H9 (cell line): ENCODE measurements at regions not wholly inside any gene's neighbourhood (a gene's known extent, or its start where the extent isn't known, plus 50 kb on each side); places are given as distances from the start of the nearest gene placed in this dataset.

Experiments used
- DNase-seq: peaks from one replicate; pipeline ENCODE4 v3.0.0-alpha.2; 2017
- H2AFZ ChIP-seq: one replicate; pipeline ENCODE4 v1.6.1; 2013; ENCODE audit warnings: mild to moderate bottlenecking, low read length, control low read depth, moderate library complexity
- H2AK5ac ChIP-seq: 2 replicates; pipeline ENCODE4 v1.6.1; 2013; ENCODE audit warnings: low read length, control low read depth, mixed read lengths; ENCODE audit not compliant: insufficient read length
- H2BK120ac ChIP-seq: one replicate; pipeline ENCODE4 v1.6.1; 2013; ENCODE audit warnings: low read depth, mild to moderate bottlenecking, low read length, control low read depth, inconsistent platforms; ENCODE audit not compliant: poor library complexity, severe bottlenecking
- H2BK12ac ChIP-seq: 2 replicates; pipeline ENCODE4 v1.6.1; 2013; ENCODE audit warnings: low read length, control low read depth, mixed read lengths, low read depth; ENCODE audit not compliant: insufficient read length
- H2BK15ac ChIP-seq: 2 replicates; pipeline ENCODE4 v1.6.1; 2013; ENCODE audit warnings: low read depth, low read length, control low read depth
- H2BK20ac ChIP-seq: one replicate; pipeline ENCODE4 v1.6.1; 2013; ENCODE audit warnings: low read depth, mild to moderate bottlenecking, low read length, control low read depth, inconsistent platforms; ENCODE audit not compliant: poor library complexity, severe bottlenecking
- H2BK5ac ChIP-seq: 2 replicates; pipeline ENCODE4 v1.6.1; 2013; ENCODE audit warnings: low read length, control low read depth, mixed read lengths; ENCODE audit not compliant: insufficient read length
- H3K14ac ChIP-seq: 2 replicates; pipeline ENCODE4 v1.6.1; 2013; ENCODE audit warnings: low read length, control low read depth; ENCODE audit not compliant: insufficient read depth
- H3K18ac ChIP-seq: 2 replicates; pipeline ENCODE4 v1.6.1; 2013; ENCODE audit warnings: low read depth, mild to moderate bottlenecking, mixed read lengths, low read length, control low read depth; ENCODE audit not compliant: insufficient read length
- H3K23ac ChIP-seq: 2 replicates; pipeline ENCODE4 v1.6.1; 2013; ENCODE audit warnings: low read length, control low read depth, mixed read lengths, low read depth; ENCODE audit not compliant: insufficient read length
- H3K23me2 ChIP-seq: 2 replicates; pipeline ENCODE4 v1.6.1; 2013; ENCODE audit warnings: low read depth, mild to moderate bottlenecking, mixed read lengths, low read length, control low read depth; ENCODE audit not compliant: insufficient read length, poor library complexity, severe bottlenecking
- H3K27ac ChIP-seq: 2 replicates; pipeline ENCODE4 v1.5.1; 2013; ENCODE audit warnings: low read length, control low read depth, mixed read lengths, low read depth; ENCODE audit not compliant: insufficient read length
- H3K27me3 ChIP-seq: 2 replicates; pipeline ENCODE4 v1.6.1; 2013; ENCODE audit warnings: low read length, control low read depth, inconsistent platforms; ENCODE audit not compliant: insufficient read depth
- H3K4ac ChIP-seq: 2 replicates; pipeline ENCODE4 v1.6.1; 2013; ENCODE audit warnings: low read depth, mild to moderate bottlenecking, control low read depth, inconsistent platforms, low read length, moderate library complexity
- H3K4me1 ChIP-seq: 2 replicates; pipeline ENCODE4 v1.6.1; 2013; ENCODE audit warnings: low read length, control low read depth, inconsistent platforms; ENCODE audit not compliant: insufficient read depth
- H3K4me2 ChIP-seq: 2 replicates; pipeline ENCODE4 v1.6.1; 2013; ENCODE audit warnings: low read length, control low read depth, mixed read lengths; ENCODE audit not compliant: insufficient read length, insufficient read depth
- H3K56ac ChIP-seq: 2 replicates; pipeline ENCODE4 v1.6.1; 2013; ENCODE audit warnings: low read depth, mild to moderate bottlenecking, mixed read lengths, low read length, control low read depth; ENCODE audit not compliant: insufficient read length
- H3K79me1 ChIP-seq: 2 replicates; pipeline ENCODE4 v1.6.1; 2013; ENCODE audit warnings: low read depth, mild to moderate bottlenecking, moderate library complexity, low read length, control low read depth, inconsistent platforms; ENCODE audit not compliant: insufficient read depth, poor library complexity, severe bottlenecking
- H3K79me2 ChIP-seq: 2 replicates; pipeline ENCODE4 v1.6.1; 2013; ENCODE audit warnings: low read length, control low read depth, inconsistent platforms; ENCODE audit not compliant: insufficient read depth
- H3K9ac ChIP-seq: 2 replicates; pipeline ENCODE4 v1.6.1; 2013; ENCODE audit warnings: low read length, control low read depth, mixed read lengths; ENCODE audit not compliant: insufficient read length; ENCODE audit errors: extremely low read depth
- H3K9me3 ChIP-seq: one replicate; pipeline ENCODE4 v1.6.1; 2013; ENCODE audit warnings: low read depth, low read length, inconsistent platforms; ENCODE audit not compliant: control insufficient read depth
- H3T11ph ChIP-seq: one replicate; pipeline ENCODE4 v1.6.1; 2013; ENCODE audit warnings: mild to moderate bottlenecking, low read length, control low read depth, inconsistent platforms
- H4K20me1 ChIP-seq: one replicate; pipeline ENCODE4 v1.6.1; 2013; ENCODE audit not compliant: control insufficient read depth, insufficient read length, insufficient read depth
- H4K5ac ChIP-seq: 2 replicates; pipeline ENCODE4 v1.6.1; 2013; ENCODE audit warnings: low read depth, mild to moderate bottlenecking, mixed read lengths, low read length, control low read depth; ENCODE audit not compliant: insufficient read length
- H4K8ac ChIP-seq: replicated peaks from 2 replicates; pipeline ENCODE4 v1.6.1; 2013; ENCODE audit warnings: low read length, control low read depth, mixed read lengths, low read depth; ENCODE audit not compliant: insufficient read length
- H4K91ac ChIP-seq: 2 replicates; pipeline ENCODE4 v1.6.1; 2013; ENCODE audit warnings: low read depth, mild to moderate bottlenecking, moderate library complexity, mixed read lengths, low read length, control low read depth; ENCODE audit not compliant: insufficient read length
- H3K27ac Mint-ChIP-seq, 3 experiments: 2 replicates in 2 of 3; 3 replicates in 1 of 3; pipeline ENCODE4 v1.8.0; 2020 to 2021; ENCODE audit warnings: mixed read lengths in 3 of 3, mild to moderate bottlenecking in 1 of 3, moderate library complexity in 1 of 3
- H3K27me3 Mint-ChIP-seq: 2 replicates; pipeline ENCODE4 v1.8.0; 2021; ENCODE audit warnings: low read depth, mild to moderate bottlenecking, moderate library complexity, mixed read lengths
- H3K36me3 Mint-ChIP-seq, 3 experiments: 2 replicates in 2 of 3; 3 replicates in 1 of 3; pipeline ENCODE4 v1.8.0; 2020 to 2021; ENCODE audit warnings: low read depth in 3 of 3, mixed read lengths in 3 of 3; ENCODE audit not compliant: insufficient read depth in 1 of 3
- H3K4me1 Mint-ChIP-seq, 2 experiments: 2 replicates each; pipeline ENCODE4 v1.8.0; 2020; ENCODE audit warnings: mixed read lengths in 2 of 2
- H3K4me3 Mint-ChIP-seq, 2 experiments: 2 replicates in 1 of 2; 3 replicates in 1 of 2; pipeline ENCODE4 v1.8.0; 2020 to 2021; ENCODE audit warnings: mild to moderate bottlenecking in 2 of 2, mixed read lengths in 2 of 2, moderate library complexity in 1 of 2
- H3K9me3 Mint-ChIP-seq, 2 experiments: 2 replicates in 1 of 2; 3 replicates in 1 of 2; pipeline ENCODE4 v1.8.0; 2020; ENCODE audit warnings: mild to moderate bottlenecking in 2 of 2, mixed read lengths in 2 of 2, moderate library complexity in 1 of 2
- CTCF ChIP-seq: fragments of 200-600 bp; sonication (generic); conservative IDR thresholded peaks from 3 replicates; pipeline ENCODE4 v1.8.0; 2021; ENCODE audit warnings: antibody characterized with exemption, mild to moderate bottlenecking
- WGBS: extraction: QIAGEN DNeasy Blood & Tissue Kit; methylation state at CpG from one replicate; pipeline ENCODE4 v1.1.7; 2013; ENCODE audit warnings: missing lambda C conversion rate, low lambda C conversion rate, mixed read lengths; ENCODE audit not compliant: insufficient read length; ENCODE audit errors: extremely low coverage; 5-methylcytosine and 5-hydroxymethylcytosine counted together

GRCh38 chrX:69093960-69094871, 71.0 kb downstream of the PJA1 start:
- Mint-ChIP-seq H3K36me3 (peaks cover 0 to 4% (median 0%) of the 10 kb centered on the region in 3 experiments; a peak in 1 of 7 replicates), H3K4me1 (peaks cover 0 to 11% of the 10 kb centered on the region in 2 experiments; a peak in 3 of 4 replicates), H3K27me3 (peaks cover 15% of the 10 kb centered on the region; the same call in 1 of the 2 replicates), H3K9me3 (peaks cover 39 to 41% of the 10 kb centered on the region in 2 experiments), H3K4me3 (no peak overlapping the region), H3K27ac (no peak overlapping the region)
- no peak overlapping the region for H3K4me2 ChIP-seq
- H3K4ac ChIP-seq: no peak overlapping the region
- no peak overlapping the region for H4K8ac ChIP-seq
- no peak overlapping the region for H2BK120ac ChIP-seq
- no peaks in the 10 kb centered on the region for H3K9me3 ChIP-seq
- H4K91ac ChIP-seq: no peak overlapping the region
- no peak overlapping the region for H3T11ph ChIP-seq
- H3K23ac ChIP-seq: no peak overlapping the region
- H3K9ac ChIP-seq: no peak overlapping the region
- peak; percentile 61 for DNase-seq
- no peak overlapping the region for H4K5ac ChIP-seq
- H3K27ac ChIP-seq: no peak overlapping the region
- no peaks in the 10 kb centered on the region for H4K20me1 ChIP-seq
- no peaks in the 10 kb centered on the region for H3K23me2 ChIP-seq
- no peak overlapping the region for H2BK20ac ChIP-seq
- peak; percentile 67 for TF ChIP-seq CTCF
- H3K79me1 ChIP-seq: no peaks in the 10 kb centered on the region
- no peak overlapping the region; the same call in 1 of the 2 replicates for H3K14ac ChIP-seq
- H2AFZ ChIP-seq: no peak overlapping the region
- no peak overlapping the region for H2BK12ac ChIP-seq
- no peak overlapping the region for H3K18ac ChIP-seq
- no peak overlapping the region for H3K56ac ChIP-seq
- no peak overlapping the region for H2BK15ac ChIP-seq
- H3K4me1 ChIP-seq: no peaks in the 10 kb centered on the region
- H2AK5ac ChIP-seq: no peak overlapping the region
- no CpG with 5 or more reads among the region's 19 CpGs for WGBS
- H3K27me3 ChIP-seq: no peaks in the 10 kb centered on the region; the same call in 1 of the 2 replicates
- no peak overlapping the region for H2BK5ac ChIP-seq
- no peaks in the 10 kb centered on the region for H3K79me2 ChIP-seq
